ENCODE measurements at regions not wholly inside any gene's neighbourhood (a gene's known extent, or its start where the extent isn't known, plus 50 kb on each side); places are given as distances from the start of the nearest gene placed in this dataset.

DNA sequence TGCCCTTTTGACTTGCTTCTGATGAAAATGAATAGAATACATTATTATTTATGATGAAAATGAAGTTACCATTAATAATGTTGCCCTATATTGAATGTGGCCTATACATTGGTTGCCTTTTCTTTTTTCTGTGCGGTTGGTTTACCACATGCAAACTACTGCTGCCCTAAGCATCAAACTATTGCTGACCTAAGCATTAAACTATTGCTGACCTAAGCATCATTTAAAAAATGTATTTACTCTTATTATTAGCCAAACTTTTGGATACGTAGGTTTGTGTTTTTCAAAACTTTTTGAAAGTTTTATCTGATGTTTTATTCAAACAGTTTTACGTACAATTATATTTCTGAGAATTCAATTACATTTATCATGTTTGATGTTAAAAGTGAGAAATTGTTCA, 76.0 kb upstream of the CDH10 start:
- TF ChIP-seq, protein P1, sequence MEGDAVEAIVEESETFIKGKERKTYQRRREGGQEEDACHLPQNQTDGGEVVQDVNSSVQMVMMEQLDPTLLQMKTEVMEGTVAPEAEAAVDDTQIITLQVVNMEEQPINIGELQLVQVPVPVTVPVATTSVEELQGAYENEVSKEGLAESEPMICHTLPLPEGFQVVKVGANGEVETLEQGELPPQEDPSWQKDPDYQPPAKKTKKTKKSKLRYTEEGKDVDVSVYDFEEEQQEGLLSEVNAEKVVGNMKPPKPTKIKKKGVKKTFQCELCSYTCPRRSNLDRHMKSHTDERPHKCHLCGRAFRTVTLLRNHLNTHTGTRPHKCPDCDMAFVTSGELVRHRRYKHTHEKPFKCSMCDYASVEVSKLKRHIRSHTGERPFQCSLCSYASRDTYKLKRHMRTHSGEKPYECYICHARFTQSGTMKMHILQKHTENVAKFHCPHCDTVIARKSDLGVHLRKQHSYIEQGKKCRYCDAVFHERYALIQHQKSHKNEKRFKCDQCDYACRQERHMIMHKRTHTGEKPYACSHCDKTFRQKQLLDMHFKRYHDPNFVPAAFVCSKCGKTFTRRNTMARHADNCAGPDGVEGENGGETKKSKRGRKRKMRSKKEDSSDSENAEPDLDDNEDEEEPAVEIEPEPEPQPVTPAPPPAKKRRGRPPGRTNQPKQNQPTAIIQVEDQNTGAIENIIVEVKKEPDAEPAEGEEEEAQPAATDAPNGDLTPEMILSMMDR (IDR thresholded peaks at IDR 0.05), result no peak
- TF ChIP-seq, protein P2, sequence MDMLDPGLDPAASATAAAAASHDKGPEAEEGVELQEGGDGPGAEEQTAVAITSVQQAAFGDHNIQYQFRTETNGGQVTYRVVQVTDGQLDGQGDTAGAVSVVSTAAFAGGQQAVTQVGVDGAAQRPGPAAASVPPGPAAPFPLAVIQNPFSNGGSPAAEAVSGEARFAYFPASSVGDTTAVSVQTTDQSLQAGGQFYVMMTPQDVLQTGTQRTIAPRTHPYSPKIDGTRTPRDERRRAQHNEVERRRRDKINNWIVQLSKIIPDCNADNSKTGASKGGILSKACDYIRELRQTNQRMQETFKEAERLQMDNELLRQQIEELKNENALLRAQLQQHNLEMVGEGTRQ (IDR thresholded peaks at IDR 0.05), result no peak
